Fibroblast of skin of left biceps (primary cell): ENCODE measurements at regions not wholly inside any gene's neighbourhood (a gene's known extent, or its start where the extent isn't known, plus 50 kb on each side); places are given as distances from the start of the nearest gene placed in this dataset.
"Not testable (repeated sequence)": the region's sequence is repeated elsewhere in the genome, so short reads cannot be mapped to it uniquely, and the experiment has no call there.

ENCODE experiments used
- DNase-seq, 2 experiments: peaks; one replicate each; pipeline ENCODE4 v3.0.0-alpha.2; 2013; ENCODE audit warnings: low read depth in 2 of 2

GRCh38 chr7:69052-69451 is 123.3 kb upstream of the FAM20C start:
- not testable (repeated sequence) for DNase-seq

GRCh38 chr7:69499-70123 is 122.8 kb upstream of the FAM20C start:
- DNase-seq = not testable (repeated sequence)

GRCh38 chr7:70207-70606 is 122.2 kb upstream of the FAM20C start:
- not testable (repeated sequence) for DNase-seq

GRCh38 chr7:70989-71388 is 121.4 kb upstream of the FAM20C start:
- DNase-seq = not testable (repeated sequence)

DNA sequence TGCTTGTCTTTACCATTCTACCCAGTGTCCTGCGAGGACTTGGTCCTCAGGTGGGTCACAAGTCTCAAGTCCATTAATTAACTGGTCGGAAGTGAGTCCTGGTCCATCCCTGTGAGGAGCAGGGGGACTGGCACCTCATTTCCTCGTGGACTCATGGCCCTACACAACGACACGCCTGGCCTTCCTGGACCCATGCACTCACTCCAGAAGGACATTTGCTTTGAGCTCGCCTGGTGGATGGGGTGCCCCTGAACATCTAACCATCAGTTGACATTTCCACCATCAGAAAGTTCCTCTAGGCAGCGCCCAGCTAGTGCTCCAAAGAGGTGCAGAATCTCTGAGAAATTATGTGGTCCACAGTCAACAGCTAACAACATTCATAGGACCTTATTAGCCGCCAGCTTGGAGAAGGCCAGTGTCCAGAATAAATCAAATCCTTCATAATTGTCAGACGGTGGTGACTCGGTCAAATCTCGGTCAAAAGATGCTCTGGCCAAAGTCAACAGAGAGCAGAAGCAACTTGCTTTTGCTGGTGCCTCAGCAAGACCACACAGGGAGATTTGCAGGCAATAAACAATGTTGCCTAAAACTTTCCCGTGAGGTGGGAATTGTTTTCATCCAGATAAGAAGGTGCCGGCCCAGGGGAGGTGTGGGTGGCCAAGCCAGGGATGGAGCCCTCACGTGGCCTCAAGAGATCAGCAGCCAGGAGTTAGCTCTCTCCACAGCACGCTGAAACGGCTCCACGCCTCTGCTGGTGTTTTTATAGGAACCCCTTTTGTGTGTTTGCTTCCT is 119.9 kb upstream of the FAM20C start:
- not testable (repeated sequence) for DNase-seq

GRCh38 chr7:73058-73331 is 119.4 kb upstream of the FAM20C start:
- not testable (repeated sequence) for DNase-seq

DNA sequence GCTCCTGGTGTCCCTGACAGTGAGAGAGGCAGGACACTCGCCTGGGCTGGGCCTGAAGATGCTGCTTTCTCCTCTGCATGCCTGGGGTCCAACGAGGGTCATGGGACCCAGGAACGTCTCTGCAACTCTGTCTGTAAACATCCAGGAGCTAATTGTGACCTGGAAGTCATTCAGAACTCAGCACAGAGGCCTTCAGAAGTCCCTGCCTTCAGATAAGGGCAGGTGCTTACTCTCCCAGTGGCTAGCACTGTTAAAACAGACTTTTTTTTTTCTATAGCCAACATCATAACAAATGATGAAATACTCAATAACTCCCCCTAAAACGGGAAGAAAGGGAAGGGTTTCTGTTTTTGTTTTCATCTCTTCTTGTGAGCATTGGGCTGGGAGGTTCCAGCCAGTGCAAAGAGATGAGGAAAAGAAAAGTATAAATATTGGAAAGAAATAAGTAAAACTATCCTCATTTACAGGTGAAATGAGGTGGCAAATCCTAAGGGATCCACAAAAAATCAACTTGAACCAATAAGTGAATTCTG is 118.3 kb upstream of the FAM20C start:
- DNase-seq = not testable (repeated sequence)

DNA sequence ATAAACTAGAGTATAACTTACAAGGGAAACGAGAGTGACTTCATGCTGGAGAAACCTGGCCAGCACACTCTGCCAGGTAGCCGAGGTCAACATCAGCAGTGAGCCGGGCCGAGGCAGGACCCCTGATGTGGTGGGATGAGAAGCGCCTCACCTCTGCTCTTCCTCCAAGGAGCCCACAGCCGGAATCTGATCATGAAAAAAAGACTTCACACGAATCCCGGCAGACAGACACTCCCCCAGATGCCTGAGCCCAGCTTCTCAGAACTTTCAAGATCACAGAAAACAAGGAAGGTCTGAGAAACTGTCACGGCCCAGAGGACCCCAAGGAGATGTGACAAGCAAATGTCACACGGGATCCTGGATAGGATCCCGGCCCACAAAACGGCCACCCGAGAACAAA is 116.9 kb upstream of the FAM20C start:
- DNase-seq = not testable (repeated sequence)

GRCh38 chr7:76202-76601 is 116.2 kb upstream of the FAM20C start:
- not testable (repeated sequence) for DNase-seq

DNA sequence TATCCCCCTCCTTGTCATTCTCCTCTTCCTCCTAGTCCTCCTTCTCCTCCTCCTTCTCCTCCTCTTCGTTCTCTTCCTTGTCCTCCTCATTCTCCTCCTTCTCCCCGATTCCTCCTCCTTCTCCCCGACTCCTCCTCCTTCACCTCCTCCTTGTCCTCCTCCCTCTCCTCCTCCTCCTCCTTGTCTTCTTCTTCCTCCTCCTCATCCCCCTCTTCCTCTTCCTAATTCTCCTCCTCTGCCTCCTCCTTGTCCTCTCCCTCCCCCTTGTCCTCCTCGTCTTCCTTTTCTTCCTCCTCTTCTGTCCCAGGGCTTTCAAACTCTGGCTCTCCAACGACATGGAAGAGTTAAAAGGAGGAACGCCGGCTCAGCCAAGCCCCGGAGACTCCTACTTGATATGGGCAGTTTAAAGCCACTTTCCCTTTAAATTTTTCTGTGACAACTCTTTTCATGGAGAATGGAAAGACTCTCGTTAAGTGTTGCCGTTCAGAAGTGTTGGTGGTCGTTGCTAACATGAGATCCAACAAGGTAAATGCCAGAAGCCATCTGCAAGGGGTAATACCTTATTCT is 115.5 kb upstream of the FAM20C start:
- not testable (repeated sequence) for DNase-seq

DNA sequence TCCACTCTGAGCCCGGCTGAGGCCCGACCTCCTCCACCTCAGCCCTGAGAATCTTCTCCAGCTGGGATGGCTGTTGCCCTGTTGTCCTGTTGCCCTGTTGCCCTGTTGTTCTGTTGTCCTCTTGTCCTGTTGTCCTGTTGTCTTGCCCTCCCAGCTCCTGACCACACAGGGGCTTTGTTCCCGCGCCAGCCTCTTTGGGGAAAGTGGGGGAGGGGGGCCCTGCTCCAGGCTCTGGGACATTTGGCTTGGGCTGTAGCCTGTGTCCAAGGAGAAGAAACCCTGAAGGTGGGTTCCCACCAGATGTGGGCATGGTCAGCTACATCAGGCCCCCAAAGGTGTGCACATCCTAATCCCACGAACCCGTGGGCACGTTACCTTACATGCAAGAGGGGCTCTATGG is 113.5 kb upstream of the FAM20C start:
- DNase-seq = not testable (repeated sequence)

GRCh38 chr7:79400-80055 is 112.8 kb upstream of the FAM20C start:
- DNase-seq = not testable (repeated sequence)

DNA sequence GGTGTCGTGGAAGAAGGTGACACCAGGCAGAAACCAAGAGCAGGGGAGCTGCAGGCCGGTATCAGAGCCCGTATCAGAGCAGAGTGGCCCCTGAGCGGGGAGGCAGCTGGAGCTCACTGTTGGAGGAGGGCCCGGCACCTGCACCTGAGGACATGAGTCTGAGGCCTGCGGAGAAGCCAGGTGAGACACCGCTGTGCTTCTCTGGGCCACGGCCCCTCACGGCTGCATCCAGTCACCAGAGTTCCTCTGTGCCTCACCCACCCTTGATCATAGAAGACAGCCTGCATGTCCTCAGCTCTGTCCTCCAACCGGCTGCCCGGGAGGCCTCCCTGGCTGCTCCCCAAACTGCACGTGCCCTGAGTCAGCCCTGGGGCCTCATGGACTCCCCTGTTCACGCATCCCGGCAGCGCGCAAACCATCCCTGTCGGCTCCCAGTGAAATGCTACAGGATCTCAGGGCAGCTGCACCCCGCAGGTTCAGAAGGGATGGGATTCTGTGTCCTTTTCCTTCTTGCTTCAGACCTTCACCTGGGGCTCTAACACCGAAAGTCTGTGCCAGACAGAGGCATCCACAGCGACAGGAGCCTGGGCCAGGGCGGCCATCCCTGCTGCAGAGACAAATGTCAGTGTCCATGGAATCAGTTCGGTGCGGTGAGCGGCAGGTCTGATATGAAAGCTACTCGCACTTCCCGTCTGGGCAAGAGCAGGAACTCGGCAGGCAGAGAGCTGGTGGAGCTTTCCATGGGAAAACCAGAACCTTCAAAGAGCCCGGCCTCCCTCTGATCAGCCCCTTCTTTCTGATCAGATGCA is 111.9 kb upstream of the FAM20C start:
- no peak for DNase-seq

DNA sequence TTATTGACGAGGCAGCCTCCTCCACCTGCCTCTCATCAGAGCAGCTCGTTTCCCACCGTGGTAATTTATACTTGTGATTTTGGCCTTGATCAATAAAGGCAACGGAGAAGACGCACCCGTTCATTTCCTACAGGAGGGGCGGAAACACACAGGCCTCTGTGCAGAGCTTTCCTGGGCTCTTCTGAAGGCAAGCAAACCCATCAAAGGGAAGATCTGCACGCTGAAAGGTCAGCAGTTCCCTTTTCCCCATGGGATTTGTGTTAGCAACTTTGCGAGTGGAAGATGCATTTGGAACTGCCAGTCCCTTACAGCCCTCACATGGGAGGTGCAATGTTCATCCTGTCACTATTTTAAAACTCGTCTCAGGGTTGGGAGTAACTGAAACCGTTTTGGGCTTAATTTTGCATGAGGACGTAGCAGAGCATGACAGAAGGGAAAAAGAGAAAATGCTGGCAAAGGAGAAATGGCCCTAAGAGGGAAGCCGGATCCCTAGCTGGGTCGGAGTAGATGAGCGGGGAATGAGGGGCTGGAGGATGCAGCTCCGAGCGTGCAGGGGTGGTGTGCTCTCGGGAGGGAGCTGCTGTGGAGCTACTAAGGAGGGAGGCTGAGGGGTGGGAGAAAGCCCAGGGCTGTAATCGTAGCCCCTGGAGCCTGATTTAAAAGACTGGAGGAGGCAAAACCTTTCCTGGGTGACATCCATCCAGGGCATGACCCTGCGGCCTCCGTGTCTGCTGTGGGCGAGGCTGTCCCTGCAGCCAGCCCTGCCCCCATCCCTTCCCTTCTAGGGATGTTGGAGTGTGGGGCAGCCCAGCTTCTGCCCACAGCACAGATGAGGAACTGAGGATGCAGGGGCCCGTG is 111.1 kb upstream of the FAM20C start:
- no peak for DNase-seq

GRCh38 chr7:81926-82756 is 110.2 kb upstream of the FAM20C start:
- DNase-seq = no peak

- no peak for DNase-seq
These were observed 109.6 kb upstream of the FAM20C start for GRCh38 chr7:82757-83155.

GRCh38 chr7:83441-83840 is 108.9 kb upstream of the FAM20C start:
- DNase-seq = no peak

GRCh38 chr7:83861-84632 is 108.3 kb upstream of the FAM20C start:
- no peak for DNase-seq

GRCh38 chr7:84633-85020 is 107.7 kb upstream of the FAM20C start:
- DNase-seq = no peak
